ENCODE measurements at regions not wholly inside any gene's neighbourhood (a gene's known extent, or its start where the extent isn't known, plus 50 kb on each side); places are given as distances from the start of the nearest gene placed in this dataset.

- Histone ChIP-seq H2AFZ (ENCODE audit: low read depth, low read length) (peak overlapping the region; percentile 18), H3K4me3 (replicated peaks in 1 of 3; ENCODE audit: insufficient read depth in 1 of 3, low read depth in 1 of 3, low read length in 3 of 3) (no peak overlapping the region), H3K9ac (replicated peaks; ENCODE audit: extremely low read depth, insufficient read depth, low read length) (no peak overlapping the region), H3K27me3 (ENCODE audit: control insufficient read depth in 2 of 2, insufficient read depth in 2 of 2, low read length in 2 of 2) (no peaks in the 10 kb centered on the region), H4K20me1 (replicated peaks; ENCODE audit: control insufficient read depth, extremely low read depth, insufficient read depth, low read length) (no peaks in the 10 kb centered on the region), H3K9me3 (replicated peaks; ENCODE audit: control insufficient read depth, insufficient read depth, low read length) (no peaks in the 10 kb centered on the region), H3K9me1 (replicated peaks; ENCODE audit: control insufficient read depth, extremely low read depth, insufficient read depth, low read length) (no peaks in the 10 kb centered on the region), H3K36me3 (ENCODE audit: control insufficient read depth in 2 of 2, extremely low read depth in 1 of 2, insufficient read depth in 2 of 2, low read length in 2 of 2) (no peaks in the 10 kb centered on the region), H3K79me2 (ENCODE audit: control insufficient read depth, insufficient read depth, low read length) (no peaks in the 10 kb centered on the region), H3K4me2 (ENCODE audit: insufficient read depth, low read length) (no peak overlapping the region), H3K4me1 (ENCODE audit: control insufficient read depth, extremely low read depth, insufficient read depth, low read length) (peaks cover 52% of the 10 kb centered on the region), H3K27ac (ENCODE audit: insufficient read depth, low read depth, low read length) (peak overlapping the region; percentile 77)
- ChIA-PET POLR2A (no interaction called here), CTCF (interaction anchor here (1.8 to 2.0 kb wide), 2 partner anchors 11 to 84 kb away, joined by 5 to 6 read pairs; no protein-coding TSS in a partner anchor)
- FAIRE-seq (peak; percentile 50), DNase-seq (ENCODE audit: low read depth, low spot score) (no peak)
- dilution Hi-C loops (cut with MboI; ENCODE audit: extremely low pct_ligation_motif_present, low sequenced_read_pairs) (no loop called here), intact Hi-C loops (cut with micrococcal nuclease) (loop anchor here (5.0 kb wide), 1 partner anchor 1737 kb away; no protein-coding TSS in a partner anchor)
- TF ChIP-seq FOS (IDR thresholded peaks at IDR 0.05; ENCODE audit: borderline replicate concordance, insufficient read depth, low read length) (no peak), EZH2 (IDR thresholded peaks at IDR 0.05; ENCODE audit: borderline replicate concordance, low read depth, low read length, severe bottlenecking) (no peak), CTCF (IDR thresholded peaks at IDR 0.05; ENCODE audit: extremely low read depth in 1 of 2, insufficient read depth in 1 of 2, low read depth in 1 of 2, low read length in 2 of 2) (no peak), POLR2AphosphoS5 (IDR thresholded peaks at IDR 0.05; ENCODE audit: insufficient read depth, low read depth, low read length) (no peak), MYC (IDR thresholded peaks at IDR 0.05; ENCODE audit: low read depth, low read length) (no peak), MAX (IDR thresholded peaks at IDR 0.05; ENCODE audit: insufficient read depth, insufficient read length) (no peak), JUN (IDR thresholded peaks at IDR 0.05; ENCODE audit: borderline replicate concordance, insufficient read depth, insufficient read length, low read depth) (no peak), GATA2 (IDR thresholded peaks at IDR 0.05; ENCODE audit: insufficient read depth, insufficient read length, low read depth, low read length) (no peak)
- BruUV-seq (replicated peaks): no TSS peak
These were observed 74.0 kb upstream of the PODXL start for GRCh38 chr7:131630427-131630826.
